Choroid plexus epithelial cell (primary cell): ENCODE measurements at regions not wholly inside any gene's neighbourhood (a gene's known extent, or its start where the extent isn't known, plus 50 kb on each side); places are given as distances from the start of the nearest gene placed in this dataset.

Source experiments
- DNase-seq: peaks from one replicate; pipeline ENCODE4 v3.0.0-alpha.2; 2010; ENCODE audit warnings: low read depth
- H3K4me3 ChIP-seq: 2 replicates; pipeline ENCODE4 v1.5.1; 2011; ENCODE audit warnings: low read depth, mild to moderate bottlenecking, control low read depth, low read length, moderate library complexity
- TF ChIP-seq, protein P1 (sequence below): conservative IDR thresholded peaks from 2 replicates; pipeline ENCODE4 v1.5.1; 2011; ENCODE audit warnings: low read depth, mild to moderate bottlenecking, control low read depth, inconsistent platforms, low read length, moderate library complexity

DNA sequence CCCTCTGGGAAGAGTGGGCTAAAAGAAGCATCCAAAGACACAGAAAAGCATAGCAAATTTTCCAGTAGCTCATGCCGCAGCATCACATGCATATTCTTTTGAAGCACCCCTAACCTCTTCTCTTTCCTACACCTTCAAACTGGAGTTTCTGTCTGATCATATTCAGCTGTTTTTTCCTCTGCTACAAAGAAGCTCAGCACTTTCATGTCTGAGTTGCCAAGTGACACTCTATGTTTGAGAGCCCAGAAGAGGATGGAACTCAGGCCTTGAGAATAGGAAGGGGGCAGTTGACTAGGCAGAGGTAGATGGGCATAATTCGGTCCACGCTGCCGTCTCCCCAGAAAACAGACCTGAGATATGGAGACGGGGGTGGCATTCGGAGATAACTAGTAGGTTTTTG lies 489.6 kb upstream of the NR2F2 start:
- H3K4me3 ChIP-seq, result no peak overlapping the region
- no peak for DNase-seq
- TF ChIP-seq, protein P1, sequence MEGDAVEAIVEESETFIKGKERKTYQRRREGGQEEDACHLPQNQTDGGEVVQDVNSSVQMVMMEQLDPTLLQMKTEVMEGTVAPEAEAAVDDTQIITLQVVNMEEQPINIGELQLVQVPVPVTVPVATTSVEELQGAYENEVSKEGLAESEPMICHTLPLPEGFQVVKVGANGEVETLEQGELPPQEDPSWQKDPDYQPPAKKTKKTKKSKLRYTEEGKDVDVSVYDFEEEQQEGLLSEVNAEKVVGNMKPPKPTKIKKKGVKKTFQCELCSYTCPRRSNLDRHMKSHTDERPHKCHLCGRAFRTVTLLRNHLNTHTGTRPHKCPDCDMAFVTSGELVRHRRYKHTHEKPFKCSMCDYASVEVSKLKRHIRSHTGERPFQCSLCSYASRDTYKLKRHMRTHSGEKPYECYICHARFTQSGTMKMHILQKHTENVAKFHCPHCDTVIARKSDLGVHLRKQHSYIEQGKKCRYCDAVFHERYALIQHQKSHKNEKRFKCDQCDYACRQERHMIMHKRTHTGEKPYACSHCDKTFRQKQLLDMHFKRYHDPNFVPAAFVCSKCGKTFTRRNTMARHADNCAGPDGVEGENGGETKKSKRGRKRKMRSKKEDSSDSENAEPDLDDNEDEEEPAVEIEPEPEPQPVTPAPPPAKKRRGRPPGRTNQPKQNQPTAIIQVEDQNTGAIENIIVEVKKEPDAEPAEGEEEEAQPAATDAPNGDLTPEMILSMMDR, result no peak

DNA sequence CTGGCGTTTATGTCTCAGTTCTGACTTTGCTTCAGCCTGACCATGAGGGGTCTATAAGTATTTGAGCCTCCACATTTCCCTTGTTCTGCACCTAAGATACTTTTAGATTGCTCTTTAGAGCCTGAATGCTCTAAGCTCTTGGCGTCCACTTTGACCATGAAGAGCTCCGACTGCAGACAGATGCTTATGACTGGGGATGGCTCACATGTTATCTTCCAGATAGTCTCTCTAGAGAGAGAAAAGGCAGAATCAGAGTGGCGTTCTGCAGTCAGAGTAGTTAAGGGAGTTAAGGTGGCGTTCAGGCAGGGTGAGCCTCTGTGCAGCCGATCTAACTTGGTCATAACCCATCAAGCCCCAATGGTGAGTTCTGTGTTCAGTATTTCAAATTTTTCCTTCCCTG lies 487.9 kb upstream of the NR2F2 start:
- no peak overlapping the region for H3K4me3 ChIP-seq
- no peak for DNase-seq
- TF ChIP-seq, protein P1, result no peak

DNA sequence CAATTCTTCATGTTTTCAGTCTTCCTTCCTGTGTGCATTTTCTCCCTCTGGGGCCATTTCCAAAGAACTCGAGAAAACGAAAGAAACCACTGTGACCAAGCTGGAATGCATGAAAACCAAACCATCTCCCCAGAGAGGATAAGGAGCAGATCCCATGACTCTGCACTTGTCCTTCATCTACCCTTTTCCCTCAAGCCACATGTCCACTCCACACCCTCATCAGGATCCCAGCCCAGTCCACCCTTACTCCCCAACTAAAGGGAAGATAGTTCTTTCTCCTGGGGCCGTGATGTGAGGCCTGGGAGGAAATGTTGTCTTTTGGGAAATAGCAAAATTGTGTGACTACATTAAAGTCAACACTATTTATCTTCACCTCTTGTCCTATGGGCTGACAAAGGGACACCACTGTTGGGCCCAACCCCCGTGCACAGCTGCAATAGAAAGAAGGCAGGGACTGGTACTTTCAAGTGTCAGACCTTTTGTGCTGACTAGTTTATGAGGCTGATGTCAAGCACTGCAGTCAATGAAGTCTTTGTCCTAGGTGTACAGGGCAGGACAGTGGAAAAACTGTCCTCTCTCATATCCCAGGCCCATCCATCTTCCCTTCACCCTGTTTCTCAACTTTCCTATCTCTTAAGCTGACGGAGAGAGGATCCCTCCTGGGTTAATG lies 487.1 kb upstream of the NR2F2 start:
- peak; percentile 88 for DNase-seq
- no peak overlapping the region for H3K4me3 ChIP-seq
- TF ChIP-seq, protein P1, result no peak

DNA sequence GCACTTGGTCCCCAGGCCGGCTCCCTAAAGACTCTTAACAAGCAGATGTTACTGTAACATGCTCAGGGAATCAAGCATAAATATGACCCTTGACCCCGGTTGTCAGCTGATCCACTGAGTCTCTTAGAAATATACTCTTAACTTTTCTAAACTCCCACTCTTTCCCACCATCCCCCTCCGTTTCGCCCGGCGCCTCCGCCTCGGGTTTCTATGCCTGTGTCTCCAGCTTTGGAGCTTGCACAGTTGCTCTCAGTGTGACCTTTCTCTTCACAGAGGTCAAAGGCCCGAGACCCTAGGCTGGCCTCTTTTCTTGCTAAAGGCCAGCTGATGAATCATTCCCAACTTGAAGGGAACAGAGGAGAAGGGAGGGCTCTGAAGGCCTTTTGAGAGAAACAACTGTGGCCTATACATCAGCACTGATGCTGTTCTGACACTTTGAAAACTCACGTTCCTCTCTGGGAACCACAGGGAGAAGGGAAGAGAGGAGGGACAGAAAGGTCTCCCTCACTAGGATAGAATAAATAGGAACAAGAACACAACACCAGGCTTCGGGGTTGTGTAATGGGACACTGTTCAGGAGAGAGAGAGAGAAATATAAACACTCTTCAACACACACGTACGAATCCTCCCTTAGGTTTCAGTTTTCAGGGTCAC lies 484.5 kb upstream of the NR2F2 start:
- TF ChIP-seq, protein P1, result no peak
- peak; percentile 92 for DNase-seq
- no peak overlapping the region for H3K4me3 ChIP-seq

DNA sequence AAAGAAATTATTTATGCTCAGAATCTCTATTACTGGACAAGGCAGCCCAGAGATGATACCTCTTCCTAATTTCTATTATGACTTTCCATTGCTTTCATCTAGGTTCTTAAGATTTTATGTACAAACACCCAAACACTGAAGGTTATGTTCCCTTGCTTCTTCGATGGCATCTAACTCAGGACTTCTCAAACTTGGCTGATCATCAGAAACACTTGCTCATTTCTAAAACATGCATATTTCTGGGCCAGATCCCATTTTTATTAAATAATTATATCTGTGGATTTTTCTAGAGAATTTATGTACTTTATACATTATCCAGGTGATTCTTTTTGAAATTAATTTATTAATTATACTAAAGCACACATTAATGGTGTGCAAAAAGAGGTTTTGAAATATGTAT lies 482.4 kb upstream of the NR2F2 start:
- H3K4me3 ChIP-seq, result no peak overlapping the region
- peak; percentile 47 for DNase-seq
- TF ChIP-seq, protein P1, result no peak

DNA sequence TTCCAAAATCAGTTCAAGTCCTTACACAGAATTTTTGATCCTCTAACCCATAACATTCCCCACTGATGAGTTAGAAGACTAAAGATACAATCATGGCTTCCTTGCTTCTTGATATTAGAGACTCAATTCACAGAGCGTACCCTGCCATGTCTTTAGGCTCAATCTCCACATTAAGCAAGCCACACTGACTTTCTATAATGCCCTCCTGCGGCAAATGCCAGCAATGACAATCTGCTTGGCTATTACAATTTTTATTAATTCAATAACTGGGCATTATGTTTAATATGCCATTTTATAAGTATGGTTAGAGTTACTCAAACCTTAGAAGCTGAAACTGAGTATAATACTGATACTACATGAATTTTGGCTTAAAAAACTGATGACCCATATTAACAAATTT lies 479.7 kb upstream of the NR2F2 start:
- no peak overlapping the region for H3K4me3 ChIP-seq
- TF ChIP-seq, protein P1, result no peak
- DNase-seq, result no peak

DNA sequence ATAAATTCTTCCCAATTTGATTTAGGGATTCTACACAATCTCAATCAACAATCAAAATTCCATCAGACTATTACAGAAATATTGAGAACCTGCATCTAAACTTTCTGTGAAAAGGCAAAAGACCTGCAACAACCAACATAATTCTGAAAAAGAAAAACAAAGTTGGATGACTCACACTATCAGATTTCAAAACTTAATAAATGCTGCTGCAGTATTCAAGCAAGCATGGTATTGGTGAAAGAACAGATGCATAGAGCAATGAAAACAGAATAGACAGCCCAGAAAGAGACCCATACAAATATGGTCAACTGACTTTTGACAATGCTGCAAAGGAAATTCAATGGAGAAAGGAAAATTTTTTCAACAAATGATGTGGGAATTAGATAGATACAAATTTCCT lies 477.1 kb upstream of the NR2F2 start:
- no peak overlapping the region for H3K4me3 ChIP-seq
- peak; percentile 71 for DNase-seq

More for the DNA sequence above, 477.1 kb upstream of the NR2F2 start:
- TF ChIP-seq, protein P1, result no peak
